ENCODE measurements at regions not wholly inside any gene's neighbourhood (a gene's known extent, or its start where the extent isn't known, plus 50 kb on each side); places are given as distances from the start of the nearest gene placed in this dataset.
"Not testable (repeated sequence)": the region's sequence is repeated elsewhere in the genome, so short reads cannot be mapped to it uniquely, and the experiment has no call there.

DNA sequence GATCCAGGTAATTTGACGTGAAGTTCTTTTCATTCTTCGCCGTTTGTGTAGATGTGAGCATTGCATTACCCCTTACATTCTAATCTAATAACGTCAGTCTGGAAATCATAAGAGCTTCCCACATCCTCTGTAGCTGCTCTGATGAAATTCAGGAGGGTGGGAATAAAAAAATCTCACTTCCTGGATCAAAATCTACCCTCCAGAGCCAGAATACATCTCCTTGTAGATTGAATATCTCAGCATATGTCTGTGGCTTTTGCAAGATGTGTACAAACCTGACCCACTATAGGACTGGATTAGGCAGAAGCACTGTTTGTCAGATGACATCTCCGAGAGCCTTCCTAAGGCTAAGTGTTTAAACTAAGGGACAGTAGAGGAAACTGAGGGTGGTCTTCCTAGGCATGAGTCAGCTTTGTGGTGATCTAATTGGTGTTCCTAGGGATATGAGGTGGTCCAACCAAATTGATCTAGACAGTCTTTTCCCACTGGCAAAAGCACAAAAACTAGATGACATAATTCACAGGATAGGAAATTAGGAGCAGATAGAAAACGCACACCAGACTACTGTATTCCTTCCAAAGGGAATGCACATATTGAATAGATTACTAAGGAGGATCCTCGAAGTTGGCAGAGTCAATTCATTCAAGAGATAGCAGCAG is 216.3 kb upstream of the LRTM1 start:
- no peak overlapping the region for H3K27ac ChIP-seq (ENCODE audit: low read length)
- Mint-ChIP-seq H3K27me3 (ENCODE audit: low read depth in 2 of 2) (no peaks in the 10 kb centered on the region), H3K4me1 (no peaks in the 10 kb centered on the region), H3K9me3 (peaks cover 0 to 8% of the 10 kb centered on the region in 2 donors), H3K36me3 (no peaks in the 10 kb centered on the region), H3K4me3 (no peak overlapping the region), H3K27ac (no peak overlapping the region)
- H3K36me3 ChIP-seq (ENCODE audit: control insufficient read depth, insufficient read depth, low read length): no peaks in the 10 kb centered on the region
- intact Hi-C loops (cut with micrococcal nuclease): no loop called here
- H3K9me3 ChIP-seq (ENCODE audit: control insufficient read depth, insufficient read depth, low read length): no peaks in the 10 kb centered on the region
- H3K4me1 ChIP-seq (ENCODE audit: control insufficient read depth, insufficient read depth, low read length): no peaks in the 10 kb centered on the region
- 78% methylated on average over 6 of the region's 7 CpGs for WGBS (ENCODE audit: insufficient coverage)
- no peak for ATAC-seq
- TF ChIP-seq, protein P1, sequence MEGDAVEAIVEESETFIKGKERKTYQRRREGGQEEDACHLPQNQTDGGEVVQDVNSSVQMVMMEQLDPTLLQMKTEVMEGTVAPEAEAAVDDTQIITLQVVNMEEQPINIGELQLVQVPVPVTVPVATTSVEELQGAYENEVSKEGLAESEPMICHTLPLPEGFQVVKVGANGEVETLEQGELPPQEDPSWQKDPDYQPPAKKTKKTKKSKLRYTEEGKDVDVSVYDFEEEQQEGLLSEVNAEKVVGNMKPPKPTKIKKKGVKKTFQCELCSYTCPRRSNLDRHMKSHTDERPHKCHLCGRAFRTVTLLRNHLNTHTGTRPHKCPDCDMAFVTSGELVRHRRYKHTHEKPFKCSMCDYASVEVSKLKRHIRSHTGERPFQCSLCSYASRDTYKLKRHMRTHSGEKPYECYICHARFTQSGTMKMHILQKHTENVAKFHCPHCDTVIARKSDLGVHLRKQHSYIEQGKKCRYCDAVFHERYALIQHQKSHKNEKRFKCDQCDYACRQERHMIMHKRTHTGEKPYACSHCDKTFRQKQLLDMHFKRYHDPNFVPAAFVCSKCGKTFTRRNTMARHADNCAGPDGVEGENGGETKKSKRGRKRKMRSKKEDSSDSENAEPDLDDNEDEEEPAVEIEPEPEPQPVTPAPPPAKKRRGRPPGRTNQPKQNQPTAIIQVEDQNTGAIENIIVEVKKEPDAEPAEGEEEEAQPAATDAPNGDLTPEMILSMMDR (IDR thresholded peaks at IDR 0.05): no peak
- no peak overlapping the region for H3K4me3 ChIP-seq (ENCODE audit: low read length)
- DNase-seq: no peak
- H3K27me3 ChIP-seq (ENCODE audit: control insufficient read depth, insufficient read depth, low read length): no peaks in the 10 kb centered on the region

- Mint-ChIP-seq H3K27me3 (ENCODE audit: low read depth in 2 of 2) (no peaks in the 10 kb centered on the region), H3K4me3 (no peak overlapping the region), H3K4me1 (no peaks in the 10 kb centered on the region), H3K27ac (no peak overlapping the region), H3K9me3 (peaks cover 0 to 5% of the 10 kb centered on the region in 2 donors), H3K36me3 (no peaks in the 10 kb centered on the region)
- TF ChIP-seq, protein P1 (IDR thresholded peaks at IDR 0.05): no peak
- H3K27ac ChIP-seq (ENCODE audit: low read length): no peak overlapping the region
- H3K4me3 ChIP-seq (ENCODE audit: low read length): no peak overlapping the region
- H3K9me3 ChIP-seq (ENCODE audit: control insufficient read depth, insufficient read depth, low read length): no peaks in the 10 kb centered on the region
- intact Hi-C loops (cut with micrococcal nuclease): no loop called here
- no peaks in the 10 kb centered on the region for H3K27me3 ChIP-seq (ENCODE audit: control insufficient read depth, insufficient read depth, low read length)
- 65% methylated on average over 2 of the region's 2 CpGs for WGBS (ENCODE audit: insufficient coverage)
- no peak for DNase-seq
- ATAC-seq: no peak
- no peaks in the 10 kb centered on the region for H3K36me3 ChIP-seq (ENCODE audit: control insufficient read depth, insufficient read depth, low read length)
- H3K4me1 ChIP-seq (ENCODE audit: control insufficient read depth, insufficient read depth, low read length): no peaks in the 10 kb centered on the region
Observed at GRCh38 chr3:55143336-55143735, 215.5 kb upstream of the LRTM1 start.

- DNase-seq; H3K36me3 ChIP-seq (ENCODE audit: control insufficient read depth, insufficient read depth, low read length); H3K27me3 Mint-ChIP-seq (ENCODE audit: low read depth in 2 of 2); H3K4me3 ChIP-seq (ENCODE audit: low read length); H3K4me3 Mint-ChIP-seq; H3K4me1 Mint-ChIP-seq; H3K27ac Mint-ChIP-seq; intact Hi-C loops (cut with micrococcal nuclease); H3K36me3 Mint-ChIP-seq; H3K27me3 ChIP-seq (ENCODE audit: control insufficient read depth, insufficient read depth, low read length); H3K27ac ChIP-seq (ENCODE audit: low read length); H3K4me1 ChIP-seq (ENCODE audit: control insufficient read depth, insufficient read depth, low read length); ATAC-seq; H3K9me3 Mint-ChIP-seq; H3K9me3 ChIP-seq (ENCODE audit: control insufficient read depth, insufficient read depth, low read length): not testable (repeated sequence)
- WGBS (ENCODE audit: insufficient coverage): 97% methylated on average over 25 of the region's 25 CpGs
Observed at GRCh38 chr3:55136291-55136690, 208.4 kb upstream of the LRTM1 start.

DNA sequence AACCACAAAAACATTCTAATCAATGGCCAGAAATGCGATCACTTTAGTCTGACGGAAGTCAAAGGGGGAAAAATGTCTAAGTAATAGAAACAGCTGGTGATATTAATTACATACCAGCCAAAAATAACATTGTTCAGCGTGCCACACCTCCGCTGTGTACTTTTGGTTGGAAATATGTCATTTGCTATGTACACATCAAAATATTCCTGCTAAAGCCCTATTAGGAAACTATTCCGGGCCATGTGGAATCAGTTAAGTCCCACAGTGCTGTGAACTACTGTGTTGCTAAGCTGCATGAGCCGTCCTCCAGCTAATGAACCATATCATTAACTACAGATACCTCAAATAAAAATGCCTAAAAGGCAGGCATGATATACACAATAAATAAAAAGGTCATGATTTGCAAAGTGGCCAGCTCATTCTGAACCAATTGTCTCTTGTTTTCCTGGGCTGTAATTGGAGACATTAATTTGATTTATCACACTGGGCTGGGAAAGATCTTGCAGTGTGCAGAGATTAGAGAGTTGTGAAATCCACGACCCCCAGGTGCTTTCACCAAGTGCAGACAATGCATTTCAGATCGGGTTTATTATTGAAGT is 200.5 kb upstream of the LRTM1 start:
- H3K4me1 Mint-ChIP-seq: no peaks in the 10 kb centered on the region
- no peak overlapping the region for H3K27ac Mint-ChIP-seq
- intact Hi-C loops (cut with micrococcal nuclease): no loop called here
- TF ChIP-seq, protein P1 (IDR thresholded peaks at IDR 0.05): no peak
- H3K9me3 ChIP-seq (ENCODE audit: control insufficient read depth, insufficient read depth, low read length): no peaks in the 10 kb centered on the region
- no peaks in the 10 kb centered on the region for H3K36me3 ChIP-seq (ENCODE audit: control insufficient read depth, insufficient read depth, low read length)
- no peak overlapping the region for H3K4me3 Mint-ChIP-seq
- no peak for ATAC-seq
- 65% methylated on average over 6 of the region's 8 CpGs for WGBS (ENCODE audit: insufficient coverage)
- H3K27ac ChIP-seq (ENCODE audit: low read length): no peak overlapping the region
- no peak overlapping the region for H3K4me3 ChIP-seq (ENCODE audit: low read length)
- H3K36me3 Mint-ChIP-seq: no peaks in the 10 kb centered on the region
- peaks cover 2 to 6% of the 10 kb centered on the region in 2 donors for H3K9me3 Mint-ChIP-seq
- no peaks in the 10 kb centered on the region for H3K4me1 ChIP-seq (ENCODE audit: control insufficient read depth, insufficient read depth, low read length)
- H3K27me3 Mint-ChIP-seq (ENCODE audit: low read depth in 2 of 2): no peaks in the 10 kb centered on the region
- no peaks in the 10 kb centered on the region for H3K27me3 ChIP-seq (ENCODE audit: control insufficient read depth, insufficient read depth, low read length)
- no peak for DNase-seq

Data from natural killer cell (primary cell).